ENCODE measurements at regions not wholly inside any gene's neighbourhood (a gene's known extent, or its start where the extent isn't known, plus 50 kb on each side); places are given as distances from the start of the nearest gene placed in this dataset.

- FAIRE-seq (no peak), DNase-seq (ENCODE audit: low spot score) (no peak)
Measured at GRCh38 chr18:43481069-43481468, 203.8 kb upstream of the SYT4 start.

- no peak for DNase-seq (ENCODE audit: low spot score)
- no peak for FAIRE-seq
Measured at GRCh38 chr18:43482136-43482535, 204.8 kb upstream of the SYT4 start.

GRCh38 chr18:43482600-43482999 is 205.3 kb upstream of the SYT4 start:
- no peak for DNase-seq (ENCODE audit: low spot score)
- FAIRE-seq: no peak

- FAIRE-seq (no peak), DNase-seq (ENCODE audit: low spot score) (no peak)
Measured at GRCh38 chr18:43484710-43485109, 207.4 kb upstream of the SYT4 start.

GRCh38 chr18:43485545-43485963 is 208.3 kb upstream of the SYT4 start:
- FAIRE-seq: no peak
- no peak for DNase-seq (ENCODE audit: low spot score)

GRCh38 chr18:43486462-43486861 is 209.2 kb upstream of the SYT4 start:
- DNase-seq (ENCODE audit: low spot score) (no peak), FAIRE-seq (no peak)

- DNase-seq (ENCODE audit: low spot score) (no peak), FAIRE-seq (no peak)
Measured at GRCh38 chr18:43501099-43501498, 223.8 kb upstream of the SYT4 start.

- DNase-seq (ENCODE audit: low spot score): no peak
- no peak for FAIRE-seq
Measured at GRCh38 chr18:43506935-43507334, 229.6 kb upstream of the SYT4 start.

- DNase-seq (ENCODE audit: low spot score) (no peak), FAIRE-seq (no peak)
Measured at GRCh38 chr18:43507842-43508481, 230.7 kb upstream of the SYT4 start.

- no peak for FAIRE-seq
Measured at GRCh38 chr18:43514747-43515146, 237.5 kb upstream of the SYT4 start.

GRCh38 chr18:43515481-43515880 is 238.2 kb upstream of the SYT4 start:
- FAIRE-seq (no peak), DNase-seq (ENCODE audit: low spot score) (no peak)

More at GRCh38 chr18:43514747-43515146, 237.5 kb upstream of the SYT4 start:
- DNase-seq (ENCODE audit: low spot score): no peak

GRCh38 chr18:43524260-43524659 is 247.0 kb upstream of the SYT4 start:
- FAIRE-seq (no peak), DNase-seq (ENCODE audit: low spot score) (peak; percentile 6)

GRCh38 chr18:43525169-43525568 is 247.9 kb upstream of the SYT4 start:
- DNase-seq (ENCODE audit: low spot score): peak; percentile 8

GRCh38 chr18:43526426-43527145 is 249.3 kb upstream of the SYT4 start:
- FAIRE-seq: no peak
- no peak for DNase-seq (ENCODE audit: low spot score)

More at GRCh38 chr18:43525169-43525568, 247.9 kb upstream of the SYT4 start:
- no peak for FAIRE-seq

GRCh38 chr18:43531438-43531837 is 254.1 kb upstream of the SYT4 start:
- no peak for FAIRE-seq
- DNase-seq (ENCODE audit: low spot score): no peak

GRCh38 chr18:43533371-43533770 is 256.1 kb upstream of the SYT4 start:
- FAIRE-seq (no peak), DNase-seq (ENCODE audit: low spot score) (no peak)

GRCh38 chr18:43534511-43534910 is 257.2 kb upstream of the SYT4 start:
- no peak for FAIRE-seq

GRCh38 chr18:43539862-43540261 is 262.6 kb upstream of the SYT4 start:
- DNase-seq (ENCODE audit: low spot score) (no peak), FAIRE-seq (no peak)

More at GRCh38 chr18:43534511-43534910, 257.2 kb upstream of the SYT4 start:
- no peak for DNase-seq (ENCODE audit: low spot score)

- FAIRE-seq (no peak), DNase-seq (ENCODE audit: low spot score) (no peak)
Measured at GRCh38 chr18:43542016-43542415, 264.7 kb upstream of the SYT4 start.

GRCh38 chr18:43543236-43543635 is 265.9 kb upstream of the SYT4 start:
- DNase-seq (ENCODE audit: low spot score): no peak
- FAIRE-seq: no peak

GRCh38 chr18:43547456-43547855 is 270.2 kb upstream of the SYT4 start:
- no peak for FAIRE-seq

GRCh38 chr18:43559507-43559906 is 282.2 kb upstream of the SYT4 start:
- FAIRE-seq (no peak), DNase-seq (ENCODE audit: low spot score) (no peak)

More at GRCh38 chr18:43547456-43547855, 270.2 kb upstream of the SYT4 start:
- no peak for DNase-seq (ENCODE audit: low spot score)

GRCh38 chr18:43563780-43564179 is 286.5 kb upstream of the SYT4 start:
- no peak for FAIRE-seq

More at GRCh38 chr18:43563780-43564179, 286.5 kb upstream of the SYT4 start:
- peak; percentile 39 for DNase-seq (ENCODE audit: low spot score)

All from urothelium cell line (cell line).